ENCODE measurements at regions not wholly inside any gene's neighbourhood (a gene's known extent, or its start where the extent isn't known, plus 50 kb on each side); places are given as distances from the start of the nearest gene placed in this dataset.

GRCh38 chr5:103890313-103890712 is 327.7 kb upstream of the NUDT12 start:
- H3K9me3 ChIP-seq: no peaks in the 10 kb centered on the region
- no peaks in the 10 kb centered on the region for H3K27me3 ChIP-seq
- intact Hi-C loops (cut with DNase I): no loop called here
- TF ChIP-seq POLR2A (IDR thresholded peaks at IDR 0.05) (no peak), CTCF (IDR thresholded peaks at IDR 0.05) (no peak)
- ATAC-seq (no peak), DNase-seq (no peak)
- WGBS, 4 donors: 84 to 91% (median 87%) methylated on average over 1 of the region's 1 CpG
- no peaks in the 10 kb centered on the region for H3K4me1 ChIP-seq
- H3K27ac ChIP-seq: no peak overlapping the region
- H3K4me3 ChIP-seq: no peak overlapping the region
- H3K36me3 ChIP-seq: no peaks in the 10 kb centered on the region

GRCh38 chr5:103889500-103890209 is 327.1 kb upstream of the NUDT12 start:
- ATAC-seq (no peak), DNase-seq (no peak)
- 60 to 70% (median 64%) methylated on average over 2 of the region's 2 CpGs for WGBS, 4 donors
- H3K36me3 ChIP-seq: no peaks in the 10 kb centered on the region
- no peaks in the 10 kb centered on the region for H3K4me1 ChIP-seq
- no peaks in the 10 kb centered on the region for H3K27me3 ChIP-seq
- TF ChIP-seq POLR2A (IDR thresholded peaks at IDR 0.05) (no peak), CTCF (IDR thresholded peaks at IDR 0.05) (no peak)
- intact Hi-C loops (cut with DNase I): no loop called here
- H3K4me3 ChIP-seq: no peak overlapping the region
- no peak overlapping the region for H3K27ac ChIP-seq
- no peaks in the 10 kb centered on the region for H3K9me3 ChIP-seq

GRCh38 chr5:103886826-103887225 is 324.2 kb upstream of the NUDT12 start:
- no peak overlapping the region for H3K27ac ChIP-seq
- H3K4me1 ChIP-seq: no peaks in the 10 kb centered on the region
- whole genome bisulfite sequencing, 4 donors: 62 to 69% (median 62%) methylated on average over 3 of the region's 3 CpGs
- no peaks in the 10 kb centered on the region for H3K27me3 ChIP-seq
- intact Hi-C loops (cut with DNase I): no loop called here
- TF ChIP-seq POLR2A (IDR thresholded peaks at IDR 0.05) (no peak), CTCF (IDR thresholded peaks at IDR 0.05) (no peak)
- no peaks in the 10 kb centered on the region for H3K9me3 ChIP-seq
- DNase-seq (no peak), ATAC-seq (no peak)
- no peaks in the 10 kb centered on the region for H3K36me3 ChIP-seq
- H3K4me3 ChIP-seq: no peak overlapping the region

GRCh38 chr5:103883143-103883542 is 320.6 kb upstream of the NUDT12 start:
- Histone ChIP-seq H3K4me1 (no peaks in the 10 kb centered on the region), H3K36me3 (no peaks in the 10 kb centered on the region), H3K9me3 (no peaks in the 10 kb centered on the region), H3K27me3 (no peaks in the 10 kb centered on the region), H3K27ac (no peak overlapping the region), H3K4me3 (no peak overlapping the region)
- intact Hi-C loops (cut with DNase I): no loop called here
- ATAC-seq: no peak
- WGBS, 4 donors: 65 to 73% (median 66%) methylated on average over 1 of the region's 1 CpG
- TF ChIP-seq POLR2A (IDR thresholded peaks at IDR 0.05) (no peak), CTCF (IDR thresholded peaks at IDR 0.05) (no peak)
- no peak for DNase-seq
